Right lobe of liver (tissue), 6 donors: ENCODE measurements at regions not wholly inside any gene's neighbourhood (a gene's known extent, or its start where the extent isn't known, plus 50 kb on each side); places are given as distances from the start of the nearest gene placed in this dataset.

Source experiments
- ATAC-seq, 4 donors: fragments of 200-7000 bp; cut with Tn5 transposase; one replicate each; pipeline ENCODE4 v1.9.1; 2020; ENCODE audit warnings: mild to moderate bottlenecking in 4 of 4, moderate library complexity in 4 of 4
- DNase-seq, 3 donors: peaks; one replicate each; pipeline ENCODE4 v3.0.0-alpha.2; 2020
- H3K27ac ChIP-seq, 3 donors: fragments of 200-600 bp; one replicate each; pipeline ENCODE4 v1.8.0; 2022
- H3K27me3 ChIP-seq, 2 donors: fragments of 200-600 bp; one replicate each; pipeline ENCODE4 v1.8.0; 2022
- H3K36me3 ChIP-seq, 4 donors: fragments of 200-600 bp; sonication (generic) in 1 of 4; one replicate each; pipeline versions ENCODE4 v1.5.1 to v1.8.0; 2017 to 2022; ENCODE audit warnings: control low read depth in 1 of 4
- H3K4me1 ChIP-seq, 4 donors: fragments of 200-600 bp; sonication (generic) in 1 of 4; one replicate each; pipeline versions ENCODE4 v1.5.1 to v1.8.0; 2017 to 2022; ENCODE audit warnings: control low read depth in 1 of 4
- H3K4me3 ChIP-seq, 3 donors: fragments of 200-600 bp; one replicate each; pipeline ENCODE4 v1.8.0; 2022
- H3K9me3 ChIP-seq, 4 donors: fragments of 200-600 bp; sonication (generic) in 1 of 4; one replicate each; pipeline versions ENCODE4 v1.5.1 to v1.8.0; 2017 to 2022; ENCODE audit warnings: control low read depth in 1 of 4
- POLR2A ChIP-seq: fragments of 450-650 bp; IDR thresholded peaks from one replicate; pipeline ENCODE4 v1.6.1; 2017; ENCODE audit warnings: antibody characterized with exemption, mild to moderate bottlenecking
- WGBS: methylation state at CpG from one replicate; pipeline ENCODE4 v1.1.6; 2018; ENCODE audit warnings: low coverage, low lambda C conversion rate; ENCODE audit not compliant: insufficient coverage; ENCODE audit errors: missing lambda C conversion rate; 5-methylcytosine and 5-hydroxymethylcytosine counted together
- intact Hi-C, 2 donors: fragments of 100-400 bp; cut with DNase I; formaldehyde crosslinking; loops; one replicate each; pipeline versions ENCODE4 v1.11.2 to v1.14.1; 2022
- TF ChIP-seq, protein P1 (sequence below), 4 donors: fragments of 200-600 bp in 3 of 4; fragments of 450-650 bp in 1 of 4; IDR thresholded peaks; one replicate each; pipeline versions ENCODE4 v1.5.1 to v1.8.0; 2016 to 2022; ENCODE audit warnings: antibody characterized with exemption in 4 of 4, mild to moderate bottlenecking in 2 of 4
- donor health status: DM: no; HTN: yes; CAD: no.
- donor health status: DM: no; HTN: no; CAD: no.
- donor health status: DM: no; HTN: no; CAD: no.
- donor health status: DM: no; HTN: yes; CAD: no.
- donor health status: DM: no; HTN: yes; CAD: no.

DNA sequence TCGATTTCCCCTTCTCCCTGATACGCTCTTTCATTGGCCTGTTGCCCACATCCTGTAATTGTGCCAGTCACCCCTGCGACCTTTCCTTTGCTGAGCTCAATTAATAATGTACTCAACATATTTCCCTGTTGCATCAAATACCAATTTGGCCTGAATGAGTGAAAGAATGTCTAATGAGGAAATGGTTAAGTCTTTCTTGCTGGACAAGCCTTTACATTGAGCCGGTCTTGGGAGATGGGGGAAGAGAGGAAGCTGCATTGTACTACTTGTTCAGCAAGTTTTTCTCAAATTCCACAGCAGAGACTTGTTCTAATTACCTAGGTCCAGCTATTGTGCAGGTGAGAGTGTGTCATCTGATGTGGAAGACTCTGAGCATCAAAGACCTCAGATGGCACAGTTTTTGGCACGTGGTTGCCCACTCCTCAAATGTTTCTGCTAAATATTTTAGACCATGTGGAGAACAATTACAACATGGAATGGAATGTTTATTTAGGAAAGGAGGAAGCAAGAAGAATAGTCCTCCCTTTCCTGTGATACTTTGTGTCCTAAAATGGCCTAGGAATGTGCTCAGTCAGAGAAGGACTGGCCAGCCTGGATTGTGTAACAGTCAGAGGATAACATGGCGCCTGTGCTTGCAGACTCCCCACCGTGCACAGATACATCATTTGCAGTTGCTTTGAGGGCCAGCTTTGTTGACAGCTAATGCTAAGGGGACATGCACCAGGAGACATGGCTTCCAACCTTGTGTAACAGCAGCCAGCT is 129.5 kb upstream of the E2F8 start:
- intact Hi-C loops = no loop called here
- no peak for DNase-seq
- ATAC-seq = peak; percentile 45 to 75 (median 58)
- Histone ChIP-seq H3K4me3 (no peak overlapping the region), H3K27ac (no peak overlapping the region), H3K9me3 (no peaks in the 10 kb centered on the region), H3K4me1 (peaks cover 0 to 16% (median 4%) of the 10 kb centered on the region in 4 donors), H3K27me3 (no peaks in the 10 kb centered on the region), H3K36me3 (no peaks in the 10 kb centered on the region)
- 38% methylated on average over 7 of the region's 7 CpGs for WGBS
- TF ChIP-seq, protein P1, sequence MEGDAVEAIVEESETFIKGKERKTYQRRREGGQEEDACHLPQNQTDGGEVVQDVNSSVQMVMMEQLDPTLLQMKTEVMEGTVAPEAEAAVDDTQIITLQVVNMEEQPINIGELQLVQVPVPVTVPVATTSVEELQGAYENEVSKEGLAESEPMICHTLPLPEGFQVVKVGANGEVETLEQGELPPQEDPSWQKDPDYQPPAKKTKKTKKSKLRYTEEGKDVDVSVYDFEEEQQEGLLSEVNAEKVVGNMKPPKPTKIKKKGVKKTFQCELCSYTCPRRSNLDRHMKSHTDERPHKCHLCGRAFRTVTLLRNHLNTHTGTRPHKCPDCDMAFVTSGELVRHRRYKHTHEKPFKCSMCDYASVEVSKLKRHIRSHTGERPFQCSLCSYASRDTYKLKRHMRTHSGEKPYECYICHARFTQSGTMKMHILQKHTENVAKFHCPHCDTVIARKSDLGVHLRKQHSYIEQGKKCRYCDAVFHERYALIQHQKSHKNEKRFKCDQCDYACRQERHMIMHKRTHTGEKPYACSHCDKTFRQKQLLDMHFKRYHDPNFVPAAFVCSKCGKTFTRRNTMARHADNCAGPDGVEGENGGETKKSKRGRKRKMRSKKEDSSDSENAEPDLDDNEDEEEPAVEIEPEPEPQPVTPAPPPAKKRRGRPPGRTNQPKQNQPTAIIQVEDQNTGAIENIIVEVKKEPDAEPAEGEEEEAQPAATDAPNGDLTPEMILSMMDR (IDR thresholded peaks at IDR 0.05) = no peak
- no peak for TF ChIP-seq POLR2A

DNA sequence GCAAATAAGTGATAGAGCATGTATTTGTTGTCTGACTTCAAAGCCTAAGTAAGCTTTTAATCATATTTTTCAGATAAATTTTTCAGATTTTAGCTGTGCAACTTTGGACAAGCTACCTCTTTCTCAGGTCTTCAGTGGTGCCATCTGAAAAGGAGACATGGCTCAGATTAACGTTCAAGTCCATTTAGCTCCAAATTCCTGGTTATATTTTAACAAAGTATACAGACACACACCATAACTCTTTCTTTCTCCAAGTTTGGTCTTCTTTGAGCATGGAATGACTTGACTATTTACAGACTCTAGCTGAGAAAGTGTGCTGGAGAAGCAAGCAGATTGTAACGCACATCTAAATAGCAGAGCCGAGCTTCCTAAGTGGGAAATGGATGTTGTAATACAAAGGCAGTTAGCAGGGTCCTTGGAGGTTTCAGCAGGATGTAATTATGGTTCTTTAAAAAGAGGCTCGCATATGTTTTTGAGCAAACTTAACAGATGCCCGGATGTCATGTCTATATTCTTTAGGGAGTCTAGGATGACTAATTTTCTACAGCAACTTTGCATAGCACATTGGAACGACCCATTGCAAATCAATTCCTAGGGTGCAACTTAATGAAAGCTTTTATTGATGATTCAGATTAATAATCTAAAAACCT is 128.1 kb upstream of the E2F8 start:
- no peak for TF ChIP-seq POLR2A
- TF ChIP-seq, protein P1 (IDR thresholded peaks at IDR 0.05) = no peak
- Histone ChIP-seq H3K4me3 (no peak overlapping the region), H3K27ac (no peak overlapping the region), H3K9me3 (no peaks in the 10 kb centered on the region), H3K4me1 (peaks cover 0 to 16% (median 4%) of the 10 kb centered on the region in 4 donors), H3K36me3 (no peaks in the 10 kb centered on the region), H3K27me3 (no peaks in the 10 kb centered on the region)
- DNase-seq = no peak
- ATAC-seq = peak in 2 of 4 donors; percentile 31 to 51
- 54% methylated on average over 6 of the region's 6 CpGs for WGBS
- intact Hi-C loops = no loop called here

DNA sequence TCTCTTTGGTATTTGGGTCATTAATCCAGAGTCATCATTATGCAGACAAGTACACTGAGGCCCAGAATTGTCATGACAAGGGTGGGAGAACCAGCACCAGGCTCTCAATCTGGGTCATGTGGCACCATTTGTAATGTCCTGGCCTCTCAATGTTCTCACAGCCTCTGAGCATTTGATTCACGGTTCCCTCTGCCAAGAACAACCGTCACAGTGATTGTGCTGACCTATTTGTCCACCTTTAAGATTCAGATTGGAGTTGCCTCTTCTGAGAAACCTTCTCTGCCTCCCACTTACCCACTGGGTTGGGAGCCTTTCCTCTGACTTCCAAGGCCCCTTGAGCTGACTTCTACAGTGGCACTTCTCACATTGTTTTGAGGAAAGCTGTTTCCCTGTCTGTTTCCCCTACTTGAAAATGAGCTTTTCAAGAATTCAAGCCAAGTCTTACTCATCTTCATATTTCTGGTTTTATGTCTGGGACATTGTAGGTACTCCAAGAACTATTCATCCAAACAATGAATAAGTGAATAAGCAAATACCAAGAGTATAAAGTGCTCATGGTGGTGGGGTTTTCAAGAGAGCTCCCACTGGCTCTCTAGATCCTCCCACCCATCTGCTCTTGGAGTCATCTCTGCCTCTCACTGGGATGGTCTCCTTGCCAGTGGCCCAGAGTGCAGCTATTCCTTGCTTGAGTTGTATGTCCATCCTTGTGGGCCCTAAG is 126.4 kb upstream of the E2F8 start:
- H3K27me3 ChIP-seq = no peaks in the 10 kb centered on the region
- no peak overlapping the region for H3K4me3 ChIP-seq
- no peaks in the 10 kb centered on the region for H3K9me3 ChIP-seq
- DNase-seq (no peak), ATAC-seq (no peak)
- peaks cover 0 to 16% (median 4%) of the 10 kb centered on the region in 4 donors for H3K4me1 ChIP-seq
- H3K36me3 ChIP-seq = no peaks in the 10 kb centered on the region
- H3K27ac ChIP-seq = no peak overlapping the region
- TF ChIP-seq POLR2A = no peak
- TF ChIP-seq, protein P1 (IDR thresholded peaks at IDR 0.05) = no peak
- intact Hi-C loops = no loop called here
- no CpG with 5 or more reads among the region's 2 CpGs for WGBS

DNA sequence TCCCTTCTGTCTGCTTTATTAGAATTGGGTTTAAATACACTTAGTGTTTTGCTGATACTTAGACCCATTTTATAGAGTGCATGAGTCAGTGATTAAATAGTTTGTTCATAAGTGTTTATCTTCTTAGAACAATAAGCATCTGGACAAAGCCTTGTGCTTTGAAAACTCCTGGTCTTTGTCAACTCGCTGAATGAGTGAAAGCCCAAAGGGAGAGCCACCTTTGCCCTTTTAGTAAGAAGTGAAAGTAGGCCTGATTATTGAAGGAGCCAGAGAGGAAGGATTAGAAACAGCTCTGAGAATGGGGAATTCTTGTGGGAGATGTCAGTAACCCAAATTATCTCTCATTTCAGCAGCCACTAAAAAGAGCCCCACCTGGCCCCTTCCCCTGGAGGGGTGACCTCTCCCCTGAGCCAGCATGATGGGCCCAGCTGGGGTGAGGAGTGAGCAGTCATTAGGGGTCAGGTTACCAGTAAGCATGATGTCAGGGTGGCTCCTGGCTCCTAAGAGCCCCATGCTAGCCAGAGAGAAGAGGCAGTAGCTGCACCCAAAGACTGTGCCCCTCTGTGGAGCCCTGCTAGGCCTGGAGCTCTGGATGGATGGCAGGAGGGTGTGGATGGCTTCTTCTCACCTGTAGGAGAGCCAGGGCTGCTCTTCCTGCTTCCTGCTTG is 125.1 kb upstream of the E2F8 start:
- no peak for DNase-seq
- TF ChIP-seq, protein P1 (IDR thresholded peaks at IDR 0.05) = no peak
- TF ChIP-seq POLR2A = no peak
- Histone ChIP-seq H3K27me3 (no peaks in the 10 kb centered on the region), H3K36me3 (no peaks in the 10 kb centered on the region), H3K27ac (no peak overlapping the region), H3K4me1 (peaks cover 0 to 16% (median 4%) of the 10 kb centered on the region in 4 donors), H3K9me3 (no peaks in the 10 kb centered on the region), H3K4me3 (no peak overlapping the region)
- ATAC-seq = no peak
- WGBS = 57% methylated on average over 1 of the region's 1 CpG
- intact Hi-C loops = no loop called here
